ENCODE measurements at regions not wholly inside any gene's neighbourhood (a gene's known extent, or its start where the extent isn't known, plus 50 kb on each side); places are given as distances from the start of the nearest gene placed in this dataset.
"Not testable (repeated sequence)": the region's sequence is repeated elsewhere in the genome, so short reads cannot be mapped to it uniquely, and the experiment has no call there.

GRCh38 chr3:6704817-6705216 lies 156.1 kb upstream of the GRM7 start:
- POLR2A ChIA-PET; DNase-seq; H3K4me1 ChIP-seq (ENCODE audit: control insufficient read depth in 2 of 2, insufficient read depth in 2 of 2, low read length in 2 of 2); H3K4me1 Mint-ChIP-seq; ATAC-seq; H3K9me3 ChIP-seq (ENCODE audit: control insufficient read depth in 2 of 3, low read length in 3 of 3); H3K36me3 ChIP-seq (ENCODE audit: control insufficient read depth in 2 of 3, insufficient read depth in 3 of 3, low read length in 3 of 3); intact Hi-C loops (cut with micrococcal nuclease); H3K27me3 Mint-ChIP-seq; H3K36me3 Mint-ChIP-seq; CTCF ChIA-PET; H3K27me3 ChIP-seq (ENCODE audit: control insufficient read depth in 2 of 2, insufficient read depth in 2 of 2, low read length in 2 of 2); H3K4me3 ChIP-seq (ENCODE audit: low read length); H3K4me3 Mint-ChIP-seq; H3K27ac ChIP-seq (ENCODE audit: low read depth, low read length); H3K27ac Mint-ChIP-seq: not testable (repeated sequence)
- peaks cover 0 to 15% (median 4%) of the 10 kb centered on the region in 11 donors for H3K9me3 Mint-ChIP-seq

- Mint-ChIP-seq H3K9me3 (peaks cover 0 to 8% (median 4%) of the 10 kb centered on the region in 11 donors), H3K36me3 (no peaks in the 10 kb centered on the region), H3K4me1 (no peaks in the 10 kb centered on the region), H3K27ac (no peak overlapping the region), H3K27me3 (no peaks in the 10 kb centered on the region), H3K4me3 (no peak overlapping the region)
- H3K36me3 ChIP-seq (ENCODE audit: control insufficient read depth in 2 of 3, insufficient read depth in 3 of 3, low read length in 3 of 3), result no peaks in the 10 kb centered on the region
- DNase-seq, result no peak
- no peak overlapping the region for H3K4me3 ChIP-seq (ENCODE audit: low read length)
- no peak overlapping the region for H3K27ac ChIP-seq (ENCODE audit: low read depth, low read length)
- intact Hi-C loops (cut with micrococcal nuclease), result no loop called here
- CTCF ChIA-PET, result interaction anchor here (0.6 kb wide), 1 partner anchor 40 kb away, joined by 3 read pairs; no protein-coding TSS in a partner anchor
- no peaks in the 10 kb centered on the region for H3K9me3 ChIP-seq (ENCODE audit: control insufficient read depth in 2 of 3, low read length in 3 of 3)
- no peak for ATAC-seq
- no peaks in the 10 kb centered on the region for H3K4me1 ChIP-seq (ENCODE audit: control insufficient read depth in 2 of 2, insufficient read depth in 2 of 2, low read length in 2 of 2)
- POLR2A ChIA-PET, result no interaction called here
- no peaks in the 10 kb centered on the region for H3K27me3 ChIP-seq (ENCODE audit: control insufficient read depth in 2 of 2, insufficient read depth in 2 of 2, low read length in 2 of 2)
Measured at GRCh38 chr3:6706777-6707176, 154.1 kb upstream of the GRM7 start.

GRCh38 chr3:6709178-6709577 lies 151.7 kb upstream of the GRM7 start:
- ATAC-seq, result no peak
- no peaks in the 10 kb centered on the region for H3K9me3 ChIP-seq (ENCODE audit: control insufficient read depth in 2 of 3, low read length in 3 of 3)
- ChIA-PET POLR2A (no interaction called here), CTCF (no interaction called here)
- no peak overlapping the region for H3K27ac Mint-ChIP-seq
- intact Hi-C loops (cut with micrococcal nuclease), result no loop called here
- H3K27me3 Mint-ChIP-seq, result no peaks in the 10 kb centered on the region
- H3K36me3 ChIP-seq (ENCODE audit: control insufficient read depth in 2 of 3, insufficient read depth in 3 of 3, low read length in 3 of 3), result no peaks in the 10 kb centered on the region
- DNase-seq, result no peak
- H3K4me3 Mint-ChIP-seq, result no peak overlapping the region
- H3K27me3 ChIP-seq (ENCODE audit: control insufficient read depth in 2 of 2, insufficient read depth in 2 of 2, low read length in 2 of 2), result no peaks in the 10 kb centered on the region
- peaks cover 0 to 4% (median under 1%) of the 10 kb centered on the region in 11 donors for H3K9me3 Mint-ChIP-seq
- H3K27ac ChIP-seq (ENCODE audit: low read depth, low read length), result no peak overlapping the region
- H3K4me3 ChIP-seq (ENCODE audit: low read length), result no peak overlapping the region
- no peaks in the 10 kb centered on the region for H3K4me1 ChIP-seq (ENCODE audit: control insufficient read depth in 2 of 2, insufficient read depth in 2 of 2, low read length in 2 of 2)
- no peaks in the 10 kb centered on the region for H3K4me1 Mint-ChIP-seq
- no peaks in the 10 kb centered on the region for H3K36me3 Mint-ChIP-seq

DNA sequence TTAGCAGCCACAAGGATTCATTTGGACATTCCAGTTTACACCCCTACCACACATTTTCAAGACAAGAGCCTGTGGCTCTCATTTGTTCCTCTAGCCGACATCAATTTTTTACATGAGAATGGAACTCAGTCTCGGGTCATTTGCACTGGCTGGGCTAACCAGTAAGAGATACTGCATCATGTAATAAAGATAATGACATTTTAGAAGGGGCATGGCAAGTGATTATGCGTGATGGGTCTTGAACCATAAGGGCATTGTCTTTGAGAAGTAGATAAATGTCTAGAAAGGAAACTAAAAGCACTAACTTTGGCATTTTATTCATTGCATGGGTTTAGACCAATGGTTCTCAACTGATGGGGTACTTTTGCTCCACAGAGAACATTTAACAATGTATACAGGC lies 146.0 kb upstream of the GRM7 start:
- ChIA-PET CTCF (no interaction called here), POLR2A (no interaction called here)
- no peaks in the 10 kb centered on the region for H3K4me1 Mint-ChIP-seq
- H3K4me3 Mint-ChIP-seq, result no peak overlapping the region
- no peak overlapping the region for H3K27ac Mint-ChIP-seq
- intact Hi-C loops (cut with micrococcal nuclease), result no loop called here
- H3K36me3 Mint-ChIP-seq, result no peaks in the 10 kb centered on the region
- Histone ChIP-seq H3K27me3 (ENCODE audit: control insufficient read depth in 2 of 2, insufficient read depth in 2 of 2, low read length in 2 of 2) (no peaks in the 10 kb centered on the region), H3K27ac (ENCODE audit: low read depth, low read length) (no peak overlapping the region), H3K4me3 (ENCODE audit: low read length) (no peak overlapping the region), H3K9me3 (ENCODE audit: control insufficient read depth in 2 of 3, low read length in 3 of 3) (no peaks in the 10 kb centered on the region), H3K36me3 (ENCODE audit: control insufficient read depth in 2 of 3, insufficient read depth in 3 of 3, low read length in 3 of 3) (no peaks in the 10 kb centered on the region), H3K4me1 (ENCODE audit: control insufficient read depth in 2 of 2, insufficient read depth in 2 of 2, low read length in 2 of 2) (no peaks in the 10 kb centered on the region)
- H3K27me3 Mint-ChIP-seq, result no peaks in the 10 kb centered on the region
- DNase-seq (no peak), ATAC-seq (no peak)
- peaks cover 0 to 12% (median 2%) of the 10 kb centered on the region in 11 donors for H3K9me3 Mint-ChIP-seq

- no peak overlapping the region for H3K4me3 Mint-ChIP-seq
- ChIA-PET CTCF (no interaction called here), POLR2A (no interaction called here)
- H3K4me3 ChIP-seq (ENCODE audit: low read length), result no peak overlapping the region
- no peaks in the 10 kb centered on the region for H3K9me3 ChIP-seq (ENCODE audit: control insufficient read depth in 2 of 3, low read length in 3 of 3)
- intact Hi-C loops (cut with micrococcal nuclease), result no loop called here
- no peaks in the 10 kb centered on the region for H3K4me1 ChIP-seq (ENCODE audit: control insufficient read depth in 2 of 2, insufficient read depth in 2 of 2, low read length in 2 of 2)
- no peak overlapping the region for H3K27ac Mint-ChIP-seq
- no peaks in the 10 kb centered on the region for H3K27me3 Mint-ChIP-seq
- DNase-seq, result no peak
- H3K36me3 ChIP-seq (ENCODE audit: control insufficient read depth in 2 of 3, insufficient read depth in 3 of 3, low read length in 3 of 3), result no peaks in the 10 kb centered on the region
- H3K27me3 ChIP-seq (ENCODE audit: control insufficient read depth in 2 of 2, insufficient read depth in 2 of 2, low read length in 2 of 2), result no peaks in the 10 kb centered on the region
- peaks cover 0 to 12% (median 4%) of the 10 kb centered on the region in 11 donors for H3K9me3 Mint-ChIP-seq
- H3K27ac ChIP-seq (ENCODE audit: low read depth, low read length), result no peak overlapping the region
- H3K4me1 Mint-ChIP-seq, result no peaks in the 10 kb centered on the region
- ATAC-seq, result no peak
- no peaks in the 10 kb centered on the region for H3K36me3 Mint-ChIP-seq
Measured at GRCh38 chr3:6716420-6716819, 144.5 kb upstream of the GRM7 start.

GRCh38 chr3:6717026-6717943 lies 143.6 kb upstream of the GRM7 start:
- H3K36me3 Mint-ChIP-seq, result no peaks in the 10 kb centered on the region
- ChIA-PET POLR2A (no interaction called here), CTCF (no interaction called here)
- H3K4me1 Mint-ChIP-seq, result no peaks in the 10 kb centered on the region
- Histone ChIP-seq H3K36me3 (ENCODE audit: control insufficient read depth in 2 of 3, insufficient read depth in 3 of 3, low read length in 3 of 3) (no peaks in the 10 kb centered on the region), H3K27ac (ENCODE audit: low read depth, low read length) (no peak overlapping the region), H3K4me3 (ENCODE audit: low read length) (no peak overlapping the region), H3K9me3 (ENCODE audit: control insufficient read depth in 2 of 3, low read length in 3 of 3) (no peaks in the 10 kb centered on the region), H3K4me1 (ENCODE audit: control insufficient read depth in 2 of 2, insufficient read depth in 2 of 2, low read length in 2 of 2) (no peaks in the 10 kb centered on the region), H3K27me3 (ENCODE audit: control insufficient read depth in 2 of 2, insufficient read depth in 2 of 2, low read length in 2 of 2) (no peaks in the 10 kb centered on the region)
- no peak overlapping the region for H3K4me3 Mint-ChIP-seq
- H3K27ac Mint-ChIP-seq, result no peak overlapping the region
- intact Hi-C loops (cut with micrococcal nuclease), result no loop called here
- no peaks in the 10 kb centered on the region for H3K27me3 Mint-ChIP-seq
- ATAC-seq (no peak), DNase-seq (no peak)
- H3K9me3 Mint-ChIP-seq, result peaks cover 0 to 14% (median 4%) of the 10 kb centered on the region in 11 donors

DNA sequence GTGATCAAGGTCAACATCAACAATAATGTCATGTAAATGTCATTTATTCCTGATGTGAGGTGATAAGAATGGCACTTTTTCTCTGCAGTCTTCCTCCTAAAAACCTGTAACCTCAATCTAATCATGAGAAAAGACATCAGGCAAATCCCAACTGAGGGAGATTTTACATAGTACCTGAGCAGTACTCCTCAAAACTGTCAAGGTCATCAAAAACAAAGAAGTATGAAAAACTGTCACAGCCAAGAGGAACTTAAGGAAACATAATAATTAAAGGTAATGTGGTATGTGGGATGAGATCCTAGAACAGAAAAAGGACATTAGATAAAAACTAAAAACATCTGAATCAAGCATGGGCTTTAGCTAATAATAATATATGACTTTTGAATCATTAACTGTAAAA lies 140.9 kb upstream of the GRM7 start:
- no peaks in the 10 kb centered on the region for H3K9me3 ChIP-seq (ENCODE audit: control insufficient read depth in 2 of 3, low read length in 3 of 3)
- no peak overlapping the region for H3K4me3 ChIP-seq (ENCODE audit: low read length)
- Mint-ChIP-seq H3K4me1 (no peaks in the 10 kb centered on the region), H3K4me3 (no peak overlapping the region), H3K27me3 (no peaks in the 10 kb centered on the region), H3K9me3 (peaks cover 0 to 11% (median 3%) of the 10 kb centered on the region in 11 donors), H3K36me3 (no peaks in the 10 kb centered on the region), H3K27ac (no peak overlapping the region)
- no peak for DNase-seq
- ChIA-PET POLR2A (no interaction called here), CTCF (no interaction called here)
- no peaks in the 10 kb centered on the region for H3K27me3 ChIP-seq (ENCODE audit: control insufficient read depth in 2 of 2, insufficient read depth in 2 of 2, low read length in 2 of 2)
- no peaks in the 10 kb centered on the region for H3K4me1 ChIP-seq (ENCODE audit: control insufficient read depth in 2 of 2, insufficient read depth in 2 of 2, low read length in 2 of 2)
- H3K36me3 ChIP-seq (ENCODE audit: control insufficient read depth in 2 of 3, insufficient read depth in 3 of 3, low read length in 3 of 3), result no peaks in the 10 kb centered on the region
- no peak overlapping the region for H3K27ac ChIP-seq (ENCODE audit: low read depth, low read length)
- ATAC-seq, result no peak
- intact Hi-C loops (cut with micrococcal nuclease), result no loop called here

All from naive thymus-derived CD4-positive, alpha-beta T cell (primary cell).